ENCODE measurements at regions not wholly inside any gene's neighbourhood (a gene's known extent, or its start where the extent isn't known, plus 50 kb on each side); places are given as distances from the start of the nearest gene placed in this dataset.

GRCh38 chr11:127898422-127899365 lies 688.7 kb downstream of the ETS1 start:
- Histone ChIP-seq H3K4me1 (ENCODE audit: control insufficient read depth, low read length) (no peaks in the 10 kb centered on the region), H3F3A (ENCODE audit: control insufficient read depth, insufficient read depth) (no peaks in the 10 kb centered on the region), H3K27ac (ENCODE audit: low read depth, low read length) (no peak overlapping the region), H3K4me2 (ENCODE audit: low read length) (no peak overlapping the region), H3K4me3 (ENCODE audit: low read length) (no peak overlapping the region), H3K36me3 (ENCODE audit: control insufficient read depth, low read length) (no peaks in the 10 kb centered on the region), H3K27me3 (ENCODE audit: control insufficient read depth, low read length) (no peaks in the 10 kb centered on the region), H3K9me3 (ENCODE audit: control insufficient read depth, insufficient read depth, low read length) (no peaks in the 10 kb centered on the region; the same call in 1 of the 2 replicates), H3K79me2 (ENCODE audit: control insufficient read depth, low read length) (no peaks in the 10 kb centered on the region), H3K9me2 (replicated peaks; ENCODE audit: control insufficient read depth, low read length) (no peaks in the 10 kb centered on the region), H4K20me1 (ENCODE audit: control insufficient read depth, insufficient read depth, low read depth, low read length) (no peaks in the 10 kb centered on the region)
- TF ChIP-seq, protein P1, sequence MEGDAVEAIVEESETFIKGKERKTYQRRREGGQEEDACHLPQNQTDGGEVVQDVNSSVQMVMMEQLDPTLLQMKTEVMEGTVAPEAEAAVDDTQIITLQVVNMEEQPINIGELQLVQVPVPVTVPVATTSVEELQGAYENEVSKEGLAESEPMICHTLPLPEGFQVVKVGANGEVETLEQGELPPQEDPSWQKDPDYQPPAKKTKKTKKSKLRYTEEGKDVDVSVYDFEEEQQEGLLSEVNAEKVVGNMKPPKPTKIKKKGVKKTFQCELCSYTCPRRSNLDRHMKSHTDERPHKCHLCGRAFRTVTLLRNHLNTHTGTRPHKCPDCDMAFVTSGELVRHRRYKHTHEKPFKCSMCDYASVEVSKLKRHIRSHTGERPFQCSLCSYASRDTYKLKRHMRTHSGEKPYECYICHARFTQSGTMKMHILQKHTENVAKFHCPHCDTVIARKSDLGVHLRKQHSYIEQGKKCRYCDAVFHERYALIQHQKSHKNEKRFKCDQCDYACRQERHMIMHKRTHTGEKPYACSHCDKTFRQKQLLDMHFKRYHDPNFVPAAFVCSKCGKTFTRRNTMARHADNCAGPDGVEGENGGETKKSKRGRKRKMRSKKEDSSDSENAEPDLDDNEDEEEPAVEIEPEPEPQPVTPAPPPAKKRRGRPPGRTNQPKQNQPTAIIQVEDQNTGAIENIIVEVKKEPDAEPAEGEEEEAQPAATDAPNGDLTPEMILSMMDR (IDR thresholded peaks at IDR 0.05; ENCODE audit: low read depth, low read length, poor library complexity, severe bottlenecking) = no peak
- TF ChIP-seq EZH2phosphoT487 (IDR thresholded peaks at IDR 0.05; ENCODE audit: borderline replicate concordance, low read length) = no peak

DNA sequence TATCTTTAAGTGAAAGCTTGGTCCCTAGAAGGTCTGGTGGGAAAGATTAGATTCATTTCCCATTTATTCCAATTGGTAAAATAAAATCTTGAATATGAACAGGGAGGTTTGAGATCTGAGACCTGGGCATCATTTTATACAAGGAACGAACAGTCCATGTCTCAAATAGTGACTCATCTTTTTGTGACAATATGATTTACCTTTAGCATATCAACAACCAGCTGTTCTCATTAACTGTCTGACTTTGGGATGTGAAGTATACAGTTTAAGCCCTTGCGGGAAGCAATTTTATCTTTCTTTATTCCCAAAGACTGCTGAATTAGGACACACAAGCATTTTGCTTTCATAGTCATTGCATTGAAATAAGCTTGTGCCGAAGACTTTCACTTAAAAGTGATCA lies 691.6 kb downstream of the ETS1 start:
- no peaks in the 10 kb centered on the region; the same call in 1 of the 2 replicates for H3K9me3 ChIP-seq (ENCODE audit: control insufficient read depth, insufficient read depth, low read length)
- TF ChIP-seq, protein P1 (IDR thresholded peaks at IDR 0.05; ENCODE audit: low read depth, low read length, poor library complexity, severe bottlenecking) = no peak
- no peak for TF ChIP-seq EZH2phosphoT487 (IDR thresholded peaks at IDR 0.05; ENCODE audit: borderline replicate concordance, low read length)
- H3K4me2 ChIP-seq (ENCODE audit: low read length) = no peak overlapping the region
- no peaks in the 10 kb centered on the region for H3K4me1 ChIP-seq (ENCODE audit: control insufficient read depth, low read length)
- H4K20me1 ChIP-seq (ENCODE audit: control insufficient read depth, insufficient read depth, low read depth, low read length) = no peaks in the 10 kb centered on the region
- no peak overlapping the region for H3K4me3 ChIP-seq (ENCODE audit: low read length)
- no peak overlapping the region for H3K27ac ChIP-seq (ENCODE audit: low read depth, low read length)
- no peaks in the 10 kb centered on the region for H3K36me3 ChIP-seq (ENCODE audit: control insufficient read depth, low read length)
- no peaks in the 10 kb centered on the region for H3K27me3 ChIP-seq (ENCODE audit: control insufficient read depth, low read length)
- no peaks in the 10 kb centered on the region for H3K79me2 ChIP-seq (ENCODE audit: control insufficient read depth, low read length)
- H3F3A ChIP-seq (ENCODE audit: control insufficient read depth, insufficient read depth) = no peaks in the 10 kb centered on the region
- no peaks in the 10 kb centered on the region for H3K9me2 ChIP-seq (replicated peaks; ENCODE audit: control insufficient read depth, low read length)

DNA sequence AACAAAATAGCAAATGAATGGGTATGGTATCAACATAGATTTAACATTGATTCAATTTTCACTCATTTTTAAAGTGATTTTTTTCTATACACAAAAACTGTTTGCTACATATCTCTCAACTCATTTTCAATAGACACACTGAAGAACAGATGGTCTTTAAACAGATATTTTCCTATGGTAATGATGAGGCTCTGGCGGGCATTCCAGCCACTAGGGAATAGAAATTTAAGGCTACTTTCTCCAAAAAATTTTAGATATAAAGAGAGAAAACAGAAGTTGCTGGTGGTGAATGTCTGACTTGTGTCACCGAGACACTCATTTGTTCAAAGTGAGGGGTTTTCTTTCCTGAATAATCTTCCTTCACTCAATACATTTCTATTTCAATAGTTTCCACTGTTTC lies 693.0 kb downstream of the ETS1 start:
- Histone ChIP-seq H3K27me3 (ENCODE audit: control insufficient read depth, low read length) (no peaks in the 10 kb centered on the region), H3K4me1 (ENCODE audit: control insufficient read depth, low read length) (no peaks in the 10 kb centered on the region), H3K79me2 (ENCODE audit: control insufficient read depth, low read length) (no peaks in the 10 kb centered on the region), H3K36me3 (ENCODE audit: control insufficient read depth, low read length) (no peaks in the 10 kb centered on the region), H3K9me2 (replicated peaks; ENCODE audit: control insufficient read depth, low read length) (no peaks in the 10 kb centered on the region), H3K27ac (ENCODE audit: low read depth, low read length) (no peak overlapping the region), H4K20me1 (ENCODE audit: control insufficient read depth, insufficient read depth, low read depth, low read length) (no peaks in the 10 kb centered on the region), H3K4me3 (ENCODE audit: low read length) (no peak overlapping the region), H3K9me3 (ENCODE audit: control insufficient read depth, insufficient read depth, low read length) (no peaks in the 10 kb centered on the region; the same call in 1 of the 2 replicates), H3F3A (ENCODE audit: control insufficient read depth, insufficient read depth) (no peaks in the 10 kb centered on the region), H3K4me2 (ENCODE audit: low read length) (no peak overlapping the region)
- TF ChIP-seq, protein P1 (IDR thresholded peaks at IDR 0.05; ENCODE audit: low read depth, low read length, poor library complexity, severe bottlenecking) = no peak
- TF ChIP-seq EZH2phosphoT487 (IDR thresholded peaks at IDR 0.05; ENCODE audit: borderline replicate concordance, low read length) = no peak

All from DOHH2 (cell line).